Stimulated activated naive CD8-positive, alpha-beta T cell treated with anti-CD3 and anti-CD28 coated beads, Interleukin-15, amount 100 ng/mL, for 72 hours (primary cell): ENCODE measurements at regions not wholly inside any gene's neighbourhood (a gene's known extent, or its start where the extent isn't known, plus 50 kb on each side); places are given as distances from the start of the nearest gene placed in this dataset.

Source experiments
- ATAC-seq: fragments of 150-1000 bp; cut with Tn5 transposase; 2 replicates; pipeline ENCODE4 v1.10.0; 2021; ENCODE audit warnings: mild to moderate bottlenecking, moderate library complexity
- DNase-seq, 2 donors: peaks; one replicate each; pipeline ENCODE4 v3.0.0; 2021 to 2022
- H3K27ac Mint-ChIP-seq, 2 donors: one replicate each; pipeline ENCODE4 v1.8.0; 2022; ENCODE audit warnings: mild to moderate bottlenecking in 2 of 2, mixed read lengths in 2 of 2, moderate library complexity in 2 of 2
- H3K27me3 Mint-ChIP-seq: one replicate; pipeline ENCODE4 v1.8.0; 2022; ENCODE audit warnings: mixed read lengths
- H3K4me1 Mint-ChIP-seq: one replicate; pipeline ENCODE4 v1.8.0; 2022; ENCODE audit warnings: mild to moderate bottlenecking, mixed read lengths
- H3K4me3 Mint-ChIP-seq, 2 donors: one replicate each; pipeline ENCODE4 v1.8.0; 2022; ENCODE audit warnings: mild to moderate bottlenecking in 2 of 2, mixed read lengths in 2 of 2, moderate library complexity in 1 of 2
- H3K9me3 Mint-ChIP-seq, 2 donors: one replicate each; pipeline ENCODE4 v1.8.0; 2022; ENCODE audit warnings: mixed read lengths in 2 of 2

DNA sequence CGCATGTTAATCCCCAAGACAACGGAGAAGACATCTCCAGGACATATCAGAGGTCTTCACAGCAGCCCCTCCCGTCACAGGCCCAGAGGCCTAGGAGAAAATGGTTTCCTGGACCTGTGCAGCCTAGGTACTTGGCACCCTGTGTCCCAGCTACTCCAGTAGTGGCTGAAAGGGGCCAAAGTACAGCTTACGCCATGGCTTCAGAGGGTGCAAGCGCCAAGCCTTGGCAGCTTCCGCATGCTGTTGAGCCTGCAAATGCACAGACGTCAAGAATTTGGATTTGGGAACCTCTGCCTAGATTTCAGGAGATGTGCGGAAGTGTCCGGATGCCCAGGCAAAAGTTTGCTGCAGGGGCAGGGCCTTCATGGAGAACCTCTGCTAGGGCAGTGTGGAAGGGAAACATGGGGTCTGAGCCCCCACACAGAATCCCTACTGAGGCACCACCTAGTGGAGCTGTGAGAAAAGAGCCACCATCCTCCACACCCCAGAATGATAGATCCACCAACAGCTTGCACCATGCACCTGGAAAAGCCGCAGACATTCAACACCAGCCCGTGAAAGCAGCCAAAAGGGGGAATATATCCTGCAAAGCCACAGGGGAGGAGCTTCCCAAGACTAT is 159.3 kb upstream of the COX10 start:
- Mint-ChIP-seq H3K4me3 (no peak overlapping the region), H3K4me1 (no peaks in the 10 kb centered on the region), H3K9me3 (no peaks in the 10 kb centered on the region), H3K27ac (no peak overlapping the region), H3K27me3 (no peaks in the 10 kb centered on the region)
- no peak for DNase-seq
- no peak for ATAC-seq

GRCh38 chr17:13917634-13918033 is 151.7 kb upstream of the COX10 start:
- no peak for ATAC-seq
- Mint-ChIP-seq H3K4me1 (no peaks in the 10 kb centered on the region), H3K4me3 (no peak overlapping the region), H3K27ac (no peak overlapping the region), H3K9me3 (no peaks in the 10 kb centered on the region), H3K27me3 (no peaks in the 10 kb centered on the region)
- no peak for DNase-seq

- Mint-ChIP-seq H3K27ac (no peak overlapping the region), H3K9me3 (no peaks in the 10 kb centered on the region), H3K4me3 (no peak overlapping the region), H3K4me1 (no peaks in the 10 kb centered on the region), H3K27me3 (no peaks in the 10 kb centered on the region)
- DNase-seq (no peak), ATAC-seq (no peak)
These were observed 151.1 kb upstream of the COX10 start for GRCh38 chr17:13918247-13918646.

DNA sequence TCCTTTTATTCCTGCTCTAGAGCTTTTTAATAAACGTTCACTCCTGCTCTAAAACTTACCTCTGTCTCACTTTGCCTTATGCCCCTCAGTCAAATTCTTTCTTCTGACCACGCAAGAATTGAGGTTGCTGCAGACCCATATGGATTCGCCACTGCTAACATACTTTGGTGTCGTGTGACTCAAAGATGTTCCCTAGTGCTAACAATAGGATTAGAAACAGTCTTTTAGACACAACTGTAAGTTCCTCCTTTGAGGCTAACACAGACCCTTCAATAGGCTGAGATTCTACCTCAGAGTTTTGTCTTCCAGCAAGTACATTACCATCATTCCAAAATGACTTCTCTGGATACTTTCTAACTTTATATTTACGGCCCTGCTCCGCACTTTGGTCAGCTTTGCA is 149.5 kb upstream of the COX10 start:
- Mint-ChIP-seq H3K27ac (peak overlapping the region in 1 of 2 donors; percentile 13), H3K4me1 (no peaks in the 10 kb centered on the region), H3K4me3 (no peak overlapping the region), H3K9me3 (no peaks in the 10 kb centered on the region), H3K27me3 (no peaks in the 10 kb centered on the region)
- DNase-seq (no peak), ATAC-seq (no peak)

GRCh38 chr17:13920413-13920812 is 148.9 kb upstream of the COX10 start:
- Mint-ChIP-seq H3K4me3 (no peak overlapping the region), H3K9me3 (no peaks in the 10 kb centered on the region), H3K27ac (no peak overlapping the region), H3K27me3 (no peaks in the 10 kb centered on the region), H3K4me1 (no peaks in the 10 kb centered on the region)
- DNase-seq (no peak), ATAC-seq (no peak)

DNA sequence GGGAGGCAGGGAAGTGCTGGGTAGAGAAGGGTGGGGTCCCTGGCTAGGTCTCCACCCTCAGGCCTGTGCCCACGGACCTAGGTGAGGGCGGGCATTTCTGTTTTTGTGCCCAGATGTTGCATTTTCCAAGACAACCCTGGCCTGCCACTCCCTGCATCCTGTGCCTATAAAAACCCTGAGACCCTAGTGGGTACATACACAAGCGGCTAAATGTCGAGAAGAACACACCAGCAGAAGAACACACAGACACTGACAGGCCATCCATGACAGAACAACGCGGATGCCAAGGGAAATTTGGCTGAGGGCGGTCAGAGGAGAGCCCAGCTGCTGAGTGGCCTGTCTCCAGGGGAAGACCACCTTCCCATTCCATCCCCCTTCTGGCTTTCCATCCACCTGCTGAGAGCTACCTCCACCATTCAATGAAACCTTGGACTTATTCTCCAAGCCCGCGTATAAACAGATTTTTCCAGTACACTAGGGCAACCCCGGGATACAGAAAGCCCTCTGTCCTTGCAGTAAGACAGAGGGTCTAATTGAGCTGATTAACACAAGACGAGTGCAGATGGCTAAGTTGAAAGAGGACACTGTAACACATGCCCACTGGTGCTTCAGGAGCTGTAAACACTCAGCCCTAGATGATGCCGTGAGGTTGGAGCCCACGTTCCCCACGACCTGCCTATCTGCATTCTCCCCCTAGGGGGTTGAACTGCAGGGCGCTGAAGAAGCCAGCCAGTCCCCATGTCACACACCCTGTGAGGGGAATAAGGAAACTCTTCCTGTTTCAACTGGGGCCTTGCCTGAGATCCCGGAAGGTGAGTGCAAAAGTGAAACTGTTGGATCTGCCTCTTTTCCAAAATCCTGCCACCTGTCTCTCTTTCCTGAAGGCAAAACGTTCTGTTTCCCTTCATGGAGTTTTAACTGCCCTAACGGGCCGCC is 147.2 kb upstream of the COX10 start:
- Mint-ChIP-seq H3K9me3 (no peaks in the 10 kb centered on the region), H3K27me3 (no peaks in the 10 kb centered on the region), H3K4me1 (no peaks in the 10 kb centered on the region), H3K4me3 (no peak overlapping the region), H3K27ac (no peak overlapping the region)
- DNase-seq (no peak), ATAC-seq (no peak)

DNA sequence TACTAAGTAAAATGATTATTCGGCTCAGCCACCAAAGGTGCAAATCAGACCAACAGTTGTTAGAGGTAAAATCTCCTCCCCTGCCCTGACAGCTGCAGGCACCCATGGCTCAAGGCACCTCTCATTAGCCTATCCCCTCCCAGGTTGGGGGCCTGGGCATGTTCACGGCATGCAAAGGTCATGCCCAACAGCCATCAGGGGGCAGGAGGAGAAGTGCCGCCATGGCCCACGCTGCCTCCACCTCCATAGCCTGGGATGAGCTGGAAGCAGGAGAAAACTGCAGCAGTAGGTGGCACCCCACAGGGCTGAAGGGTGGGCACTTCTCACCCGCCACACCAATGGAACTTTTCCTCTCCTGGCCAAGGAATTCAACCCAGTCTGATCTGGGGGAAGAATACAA is 146.4 kb upstream of the COX10 start:
- Mint-ChIP-seq H3K4me1 (no peaks in the 10 kb centered on the region), H3K27me3 (no peaks in the 10 kb centered on the region), H3K9me3 (no peaks in the 10 kb centered on the region), H3K27ac (no peak overlapping the region), H3K4me3 (no peak overlapping the region)
- ATAC-seq, result no peak
- no peak for DNase-seq

GRCh38 chr17:13925579-13925978 is 143.7 kb upstream of the COX10 start:
- ATAC-seq (no peak), DNase-seq (no peak)
- Mint-ChIP-seq H3K9me3 (peaks cover 0 to 16% of the 10 kb centered on the region in 2 donors), H3K27ac (no peak overlapping the region), H3K4me3 (no peak overlapping the region), H3K4me1 (no peaks in the 10 kb centered on the region), H3K27me3 (no peaks in the 10 kb centered on the region)

DNA sequence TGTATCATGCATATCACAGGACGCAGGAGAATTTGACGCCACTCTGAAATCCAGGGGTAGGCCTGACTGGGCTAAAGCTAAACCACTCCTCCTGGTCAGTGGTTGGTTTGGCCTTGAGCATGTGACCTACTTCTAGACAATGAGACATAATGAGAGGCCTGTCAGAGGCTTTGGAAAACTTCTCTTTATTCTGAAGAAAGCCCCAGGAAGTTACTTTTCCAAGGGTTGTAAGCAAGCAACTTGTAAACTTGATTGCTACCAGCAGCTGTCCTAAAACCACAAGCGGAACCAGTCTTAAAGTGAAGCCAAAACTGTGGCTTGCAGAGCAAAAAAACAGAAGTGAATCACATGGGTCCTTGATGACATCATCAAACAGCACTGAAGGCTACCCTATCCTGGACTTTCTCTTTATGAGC is 138.2 kb upstream of the COX10 start:
- no peak for DNase-seq
- Mint-ChIP-seq H3K9me3 (peaks cover 0 to 21% of the 10 kb centered on the region in 2 donors), H3K27ac (no peak overlapping the region), H3K27me3 (no peaks in the 10 kb centered on the region), H3K4me1 (no peaks in the 10 kb centered on the region), H3K4me3 (no peak overlapping the region)
- ATAC-seq, result no peak

DNA sequence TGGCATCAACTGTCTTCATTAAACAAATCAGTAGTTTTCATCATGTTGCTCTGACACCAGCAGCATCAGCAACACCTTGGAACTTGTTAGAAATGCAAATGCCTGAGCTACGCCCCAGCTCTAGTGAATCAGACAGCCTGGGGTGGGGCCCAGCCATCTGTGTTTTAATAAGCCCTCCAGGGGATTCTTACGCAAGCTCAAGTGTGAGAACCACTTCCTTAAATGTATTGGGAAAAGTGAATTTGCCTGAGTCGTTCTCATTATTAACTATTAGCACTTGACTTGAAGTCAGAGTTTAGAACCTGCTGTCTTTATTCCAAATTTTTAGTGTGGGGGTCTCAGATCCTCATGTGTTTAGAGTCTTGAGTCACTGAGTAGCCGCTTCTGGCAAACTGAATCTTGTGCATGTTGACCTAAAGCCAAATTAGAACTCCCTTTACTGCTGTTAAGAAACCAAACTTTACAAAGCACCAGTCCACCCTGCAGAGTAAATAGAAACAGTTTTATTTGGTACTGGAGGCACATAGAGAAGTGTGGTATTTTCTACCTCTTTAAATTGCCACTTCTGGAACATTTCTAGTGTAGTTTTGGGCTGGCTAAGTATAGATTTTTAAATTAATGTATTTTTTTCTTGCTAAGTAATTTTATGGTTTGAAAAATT is 137.4 kb upstream of the COX10 start:
- H3K9me3 Mint-ChIP-seq, result peaks cover 0 to 21% of the 10 kb centered on the region in 2 donors
- H3K4me3 Mint-ChIP-seq, result no peak overlapping the region
- no peaks in the 10 kb centered on the region for H3K27me3 Mint-ChIP-seq
- ATAC-seq, result no peak
- H3K4me1 Mint-ChIP-seq, result no peaks in the 10 kb centered on the region
- no peak overlapping the region for H3K27ac Mint-ChIP-seq
- no peak for DNase-seq

DNA sequence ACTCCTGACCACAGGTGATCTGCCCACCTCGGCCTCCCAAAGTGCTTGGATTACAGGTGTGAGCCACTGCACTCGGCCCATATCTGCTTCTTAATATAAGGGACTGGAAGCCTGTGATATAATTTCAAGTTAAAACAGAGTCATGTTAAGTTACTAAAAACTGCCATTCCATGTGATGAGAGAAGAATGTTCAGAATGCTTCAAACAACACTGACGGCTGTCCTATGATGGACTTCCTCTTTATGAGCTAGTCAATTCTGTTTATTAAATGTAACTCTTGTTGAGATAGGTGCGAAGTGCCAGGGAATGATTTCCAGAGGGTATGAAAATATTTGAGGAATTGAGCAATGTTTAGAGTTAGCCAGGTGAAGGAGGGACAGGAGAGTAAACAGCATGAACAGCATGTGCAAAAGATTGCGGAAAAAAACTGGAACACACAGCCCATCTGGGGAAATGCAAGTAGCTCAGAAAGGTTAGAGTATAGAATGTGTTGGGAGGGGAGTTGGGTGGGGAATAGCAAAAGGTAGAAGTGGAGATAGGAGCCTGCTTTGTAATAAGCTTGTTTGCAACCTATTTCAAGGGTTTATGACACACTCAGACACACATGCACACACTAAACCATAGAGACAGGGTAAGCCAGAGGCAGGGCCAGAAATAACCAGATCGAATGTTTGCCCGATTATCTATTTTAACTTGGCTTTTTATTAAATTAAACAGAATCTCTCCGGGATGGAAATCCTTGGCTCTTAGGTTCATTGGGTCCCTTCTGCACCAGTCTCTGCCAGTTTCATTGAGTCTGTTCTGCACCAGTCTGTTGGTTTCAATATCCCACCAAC is 135.6 kb upstream of the COX10 start:
- Mint-ChIP-seq H3K4me1 (no peaks in the 10 kb centered on the region), H3K27me3 (no peaks in the 10 kb centered on the region), H3K9me3 (peaks cover 0 to 16% of the 10 kb centered on the region in 2 donors), H3K27ac (no peak overlapping the region), H3K4me3 (no peak overlapping the region)
- ATAC-seq (no peak), DNase-seq (no peak)

DNA sequence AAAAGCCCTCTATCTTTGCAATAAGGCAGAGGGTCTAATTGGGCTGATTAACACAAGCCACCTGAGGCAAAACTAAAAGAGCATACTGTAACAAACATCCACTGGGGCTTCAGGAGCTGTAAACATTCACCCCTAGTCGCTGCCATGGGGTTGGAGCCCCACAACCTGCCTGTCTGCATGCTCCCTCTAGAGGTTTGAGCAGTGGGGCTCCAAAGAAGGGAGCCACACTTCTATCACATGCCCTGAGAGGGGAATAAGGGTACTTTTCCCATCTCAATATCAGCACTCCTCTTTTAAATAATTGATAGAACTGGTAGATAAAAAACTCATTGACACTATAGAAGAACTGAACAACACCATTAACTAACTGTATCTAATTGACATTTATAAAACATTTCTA is 130.1 kb upstream of the COX10 start:
- Mint-ChIP-seq H3K9me3 (peaks cover 0 to 29% of the 10 kb centered on the region in 2 donors), H3K27ac (no peak overlapping the region), H3K27me3 (no peaks in the 10 kb centered on the region), H3K4me1 (no peaks in the 10 kb centered on the region), H3K4me3 (no peak overlapping the region)
- DNase-seq, result no peak
- no peak for ATAC-seq

GRCh38 chr17:13940858-13941665 is 128.2 kb upstream of the COX10 start:
- Mint-ChIP-seq H3K27me3 (no peaks in the 10 kb centered on the region), H3K9me3 (peaks cover 0 to 29% of the 10 kb centered on the region in 2 donors), H3K4me3 (no peak overlapping the region), H3K27ac (no peak overlapping the region), H3K4me1 (no peaks in the 10 kb centered on the region)
- ATAC-seq (no peak), DNase-seq (no peak)

DNA sequence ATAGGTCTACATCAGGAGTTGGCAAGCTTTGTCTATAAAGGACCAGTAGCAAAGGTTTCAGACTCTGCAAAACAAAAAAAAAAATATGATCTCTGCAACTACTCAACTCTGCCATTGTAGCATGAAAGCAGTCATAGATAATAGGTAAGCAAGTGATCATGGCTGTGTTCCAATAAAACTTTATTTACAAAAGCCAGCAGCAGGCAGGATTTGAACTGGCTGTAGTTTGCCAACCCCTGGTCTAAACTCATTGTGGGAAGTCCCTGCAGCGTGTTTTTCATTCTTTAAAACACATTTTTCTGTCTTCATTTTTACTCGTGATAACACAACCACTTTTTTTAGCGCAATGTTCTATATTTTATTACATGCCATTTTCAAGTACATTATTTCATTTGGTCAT is 127.5 kb upstream of the COX10 start:
- no peaks in the 10 kb centered on the region for H3K27me3 Mint-ChIP-seq
- ATAC-seq (no peak), DNase-seq (no peak)
- peaks cover 0 to 29% of the 10 kb centered on the region in 2 donors for H3K9me3 Mint-ChIP-seq
- no peak overlapping the region for H3K4me3 Mint-ChIP-seq
- no peaks in the 10 kb centered on the region for H3K4me1 Mint-ChIP-seq
- H3K27ac Mint-ChIP-seq, result no peak overlapping the region

DNA sequence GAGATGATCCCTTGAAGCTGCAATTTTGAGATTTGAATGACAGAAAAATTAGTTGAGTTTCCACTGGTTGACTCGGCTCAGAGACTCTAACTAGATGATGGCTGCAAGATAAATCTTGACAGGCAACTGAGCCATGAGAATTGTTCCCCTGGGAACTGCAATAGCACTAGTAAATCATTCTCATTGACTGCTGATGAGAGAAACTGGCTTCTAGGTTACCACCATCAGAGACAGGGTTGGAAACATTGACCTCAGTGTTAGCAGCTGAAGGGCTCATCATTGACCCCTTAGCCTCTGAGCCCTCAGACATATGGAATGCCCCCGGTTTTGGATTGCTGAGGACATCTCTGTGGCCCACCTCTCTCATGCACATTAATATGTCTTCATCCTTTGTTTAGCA is 125.4 kb upstream of the COX10 start:
- ATAC-seq (no peak), DNase-seq (no peak)
- Mint-ChIP-seq H3K9me3 (peaks cover 0 to 29% of the 10 kb centered on the region in 2 donors), H3K4me1 (no peaks in the 10 kb centered on the region), H3K27ac (peak overlapping the region in 1 of 2 donors; percentile 21), H3K4me3 (no peak overlapping the region), H3K27me3 (no peaks in the 10 kb centered on the region)
